ENCODE measurements at regions not wholly inside any gene's neighbourhood (a gene's known extent, or its start where the extent isn't known, plus 50 kb on each side); places are given as distances from the start of the nearest gene placed in this dataset.

DNA sequence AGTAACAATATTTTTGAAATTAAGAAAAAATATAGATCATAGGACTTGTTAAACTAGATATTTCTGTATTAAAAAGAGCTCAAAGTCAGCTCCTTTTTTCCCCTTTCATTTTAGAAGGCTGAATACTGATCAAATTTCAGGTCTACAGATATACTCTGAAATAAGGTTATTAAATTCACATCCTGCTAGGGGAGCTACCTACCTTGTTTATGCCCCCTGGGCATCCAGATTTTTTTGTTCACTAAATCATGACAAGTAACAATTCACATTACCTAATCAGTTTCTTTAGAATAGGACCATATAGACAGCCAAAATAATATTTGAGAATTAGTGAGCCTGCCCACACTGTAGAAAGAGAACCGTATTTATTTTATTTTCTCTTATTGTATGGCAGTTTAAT, 276.2 kb downstream of the USP25 start:
- DNase-seq: no peak
- intact Hi-C loops (cut with micrococcal nuclease): no loop called here
- ATAC-seq: no peak

DNA sequence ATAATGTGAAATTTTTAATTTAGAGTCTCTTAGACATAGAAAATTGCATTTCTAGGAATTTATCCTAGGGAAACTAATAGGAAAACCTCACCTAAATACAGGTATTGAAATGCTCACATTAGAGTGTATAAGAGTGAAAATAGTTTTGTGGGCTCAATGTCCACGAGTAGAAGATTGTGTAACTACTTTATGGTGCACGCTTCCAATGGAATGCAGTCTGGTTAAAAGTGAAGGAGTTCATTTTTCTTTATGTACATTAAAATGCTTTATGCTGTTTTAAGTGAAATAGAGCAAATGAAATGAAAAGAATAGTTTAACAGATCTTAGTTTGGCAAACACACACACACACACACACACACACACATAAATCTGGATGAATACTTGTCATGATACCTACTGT, 278.2 kb downstream of the USP25 start:
- ATAC-seq (no peak), DNase-seq (no peak)
- intact Hi-C loops (cut with micrococcal nuclease): no loop called here

DNA sequence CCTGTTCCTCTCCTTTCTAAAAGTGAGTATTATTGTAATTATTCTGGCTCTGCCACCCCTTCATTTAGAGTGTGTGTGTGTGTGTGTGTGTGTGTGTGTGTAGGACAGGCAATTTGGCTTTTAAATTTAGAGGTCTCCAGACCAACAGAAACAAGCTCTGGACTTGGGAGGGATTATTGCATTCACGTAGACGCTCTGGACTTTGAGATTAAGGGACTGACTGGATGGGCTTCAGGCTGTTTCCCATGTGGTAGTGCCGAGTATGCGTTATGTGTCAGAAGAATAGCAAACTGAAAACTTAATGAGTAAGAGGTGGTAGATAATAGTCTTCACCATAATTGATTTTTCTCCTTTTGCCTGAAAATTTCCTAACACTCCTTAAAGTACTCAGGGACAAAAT, 281.9 kb downstream of the USP25 start:
- DNase-seq (no peak), ATAC-seq (no peak)
- intact Hi-C loops (cut with micrococcal nuclease): no loop called here

DNA sequence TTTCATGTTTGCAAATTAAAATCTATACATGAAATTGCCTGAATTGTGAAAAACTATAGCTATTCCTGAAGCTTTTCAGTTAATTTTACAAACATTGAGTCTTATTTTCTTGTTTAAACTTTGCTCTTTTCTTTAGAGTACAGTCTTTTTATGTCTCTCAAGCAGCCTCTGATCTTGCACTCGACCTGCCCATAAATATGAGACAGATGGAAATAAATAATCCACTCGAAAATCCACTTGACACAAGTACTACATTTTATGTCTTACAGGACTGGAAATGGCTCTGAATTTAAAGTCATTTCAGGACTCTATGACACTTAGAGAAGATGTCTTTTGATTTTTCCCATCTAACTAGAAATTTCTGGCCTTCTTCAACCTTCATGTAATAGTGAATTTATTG, 283.8 kb downstream of the USP25 start:
- DNase-seq (no peak), ATAC-seq (no peak)
- intact Hi-C loops (cut with micrococcal nuclease): no loop called here

DNA sequence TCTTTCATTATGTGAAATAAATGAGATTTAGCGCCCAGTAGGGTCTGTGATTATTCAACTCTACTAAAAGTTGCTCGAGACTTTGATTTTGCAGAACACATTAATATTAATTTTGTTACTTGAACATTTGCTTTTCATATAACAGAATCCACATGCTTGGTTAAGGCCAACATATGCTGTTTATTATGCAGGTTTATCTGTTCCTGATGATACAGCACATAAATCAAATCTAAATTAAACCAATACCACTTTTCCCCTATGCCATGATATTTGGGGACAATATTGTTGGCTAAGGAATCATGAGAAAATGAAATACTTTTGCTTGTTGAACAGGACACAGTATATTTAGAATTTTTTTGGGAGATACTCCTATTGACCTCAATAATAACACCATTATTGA, 291.1 kb downstream of the USP25 start:
- no peak for DNase-seq
- intact Hi-C loops (cut with micrococcal nuclease): no loop called here

DNA sequence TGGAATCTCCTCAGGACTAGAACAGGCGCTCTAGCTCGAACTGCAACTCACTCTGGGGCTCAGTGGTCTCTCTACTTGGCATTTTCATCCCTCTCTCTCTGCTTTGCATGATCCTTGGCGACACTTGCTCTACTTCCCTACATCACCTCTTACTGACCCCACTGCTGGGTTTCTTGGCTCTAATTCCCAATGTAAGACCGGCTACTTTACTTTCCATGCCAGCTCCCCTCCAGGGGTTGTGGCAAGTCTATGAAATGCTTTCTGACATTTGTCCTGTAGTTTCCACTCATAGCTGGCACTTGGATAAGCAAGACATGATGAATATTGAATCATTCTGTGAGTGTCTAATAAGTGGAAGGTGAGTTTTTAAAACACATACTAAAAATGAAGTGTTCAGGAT, 292.3 kb downstream of the USP25 start:
- no peak for DNase-seq
- intact Hi-C loops (cut with micrococcal nuclease): no loop called here
- ATAC-seq: no peak

More for the DNA sequence above, 291.1 kb downstream of the USP25 start:
- ATAC-seq: no peak

DNA sequence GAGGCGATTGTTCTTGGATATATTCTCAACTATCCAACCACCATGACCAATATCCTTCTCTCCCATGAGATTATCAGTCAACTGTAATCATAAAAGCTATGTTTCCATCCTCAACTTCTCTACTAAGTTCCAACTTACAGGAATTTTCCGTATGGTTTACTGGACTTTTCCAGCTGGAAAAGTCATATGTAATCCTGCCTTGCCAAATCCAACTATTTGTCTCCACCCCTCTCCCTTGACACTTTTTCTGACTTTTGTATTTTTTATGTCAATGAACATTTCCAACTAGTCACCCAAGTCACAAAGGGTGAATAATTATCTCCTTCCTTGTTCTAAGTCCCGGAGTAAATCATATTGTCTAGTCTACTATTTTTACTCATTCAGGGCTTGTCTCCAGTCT, 293.1 kb downstream of the USP25 start:
- intact Hi-C loops (cut with micrococcal nuclease): no loop called here
- ATAC-seq: no peak
- no peak for DNase-seq

DNA sequence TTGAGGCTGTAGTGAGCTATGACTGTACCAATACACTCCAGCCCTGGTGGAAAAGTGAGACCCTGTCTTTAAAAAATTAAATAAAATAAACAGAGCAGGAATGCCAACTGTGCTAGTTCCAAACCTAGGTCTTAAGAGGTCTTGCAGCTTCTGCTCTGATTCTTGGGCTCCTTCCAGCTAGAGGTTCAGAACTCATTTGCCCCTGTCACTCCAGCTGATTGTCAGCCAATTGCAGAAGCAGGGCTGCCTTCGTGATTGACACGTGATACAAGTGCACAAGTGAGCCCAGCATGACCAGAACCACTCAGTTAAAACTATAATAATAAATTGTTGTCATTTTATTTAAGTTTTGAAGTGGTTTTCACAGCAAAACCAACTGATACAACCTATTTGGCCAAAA, 298.4 kb downstream of the USP25 start:
- DNase-seq: no peak
- intact Hi-C loops (cut with micrococcal nuclease): no loop called here
- ATAC-seq: no peak

DNA sequence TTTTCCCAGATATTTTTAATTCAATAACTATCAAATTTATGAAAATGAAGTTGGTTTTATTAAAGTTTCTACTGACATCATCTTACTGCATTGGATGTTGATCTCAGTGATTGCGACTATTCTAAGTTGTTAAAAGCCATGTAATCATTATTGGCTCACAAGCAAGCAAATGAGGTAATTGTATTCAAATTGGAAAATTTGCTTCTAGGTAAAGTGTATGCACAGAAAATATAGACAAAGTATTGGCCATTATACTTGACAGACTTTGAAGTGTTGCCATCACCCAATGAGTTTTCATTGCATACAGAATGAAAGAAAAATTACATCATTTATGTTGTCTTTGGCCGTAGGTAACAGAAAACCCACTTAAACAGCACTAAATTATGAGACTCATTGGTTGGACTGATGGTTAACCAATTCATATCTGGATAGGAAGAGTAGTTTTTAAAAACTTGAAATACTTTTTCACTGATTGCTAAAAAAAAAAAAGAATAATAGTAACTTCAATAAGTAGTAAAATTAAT, 299.2 kb downstream of the USP25 start:
- ATAC-seq (no peak), DNase-seq (no peak)
- intact Hi-C loops (cut with micrococcal nuclease): no loop called here

DNA sequence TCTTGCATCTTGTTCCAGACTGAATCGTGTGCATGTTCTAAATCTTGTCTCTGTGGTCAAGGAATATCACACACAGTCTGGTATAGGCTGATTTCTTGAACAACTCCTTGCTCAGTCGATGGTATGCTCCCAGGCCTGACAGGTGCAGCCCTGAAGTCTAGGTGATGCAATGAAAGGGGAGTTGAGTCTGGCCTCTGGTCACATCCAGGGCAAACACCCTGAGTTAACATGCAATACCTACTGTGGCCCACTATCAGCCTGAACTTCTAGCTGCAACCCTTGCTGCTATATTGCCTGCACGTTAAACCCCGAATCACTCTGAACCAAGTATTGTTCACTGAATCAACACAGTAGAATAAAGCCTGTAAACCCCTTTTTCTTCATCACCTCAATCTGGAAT, 303.4 kb downstream of the USP25 start:
- intact Hi-C loops (cut with micrococcal nuclease): no loop called here
- ATAC-seq (no peak), DNase-seq (no peak)

DNA sequence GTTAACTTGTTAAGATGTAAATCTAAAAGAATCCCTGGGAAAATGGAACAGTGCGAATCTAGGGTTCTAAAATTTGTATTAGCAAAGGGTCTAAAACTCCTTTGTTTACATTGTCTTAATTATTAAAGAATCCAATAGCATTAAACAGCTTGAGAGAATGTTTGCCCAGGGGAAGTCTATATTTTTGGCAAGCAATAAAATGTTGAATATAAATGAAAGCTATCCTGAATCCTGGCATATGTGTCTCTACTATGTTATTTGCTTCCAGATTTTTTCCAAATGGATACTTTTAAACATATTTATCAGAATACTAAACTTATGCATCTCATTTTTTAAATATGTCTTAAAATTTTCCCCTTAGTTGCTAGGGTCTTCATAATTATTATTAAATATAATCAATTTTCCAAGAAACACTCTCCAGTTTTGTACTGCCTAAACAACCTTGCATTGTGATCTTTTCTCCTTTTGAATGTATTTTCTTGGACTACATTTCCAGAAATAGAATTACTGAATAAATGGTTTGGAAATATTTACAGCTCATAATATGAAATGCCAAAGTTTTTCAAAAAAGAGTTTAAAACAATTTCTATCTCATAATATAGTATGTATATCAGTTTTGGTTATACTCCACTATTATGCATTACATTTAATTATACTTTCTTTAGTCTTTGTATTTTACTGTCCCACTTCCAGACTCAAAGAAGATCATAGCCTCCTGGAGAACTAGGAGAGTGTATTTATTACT, 304.8 kb downstream of the USP25 start:
- intact Hi-C loops (cut with micrococcal nuclease): no loop called here
- ATAC-seq (no peak), DNase-seq (no peak)

DNA sequence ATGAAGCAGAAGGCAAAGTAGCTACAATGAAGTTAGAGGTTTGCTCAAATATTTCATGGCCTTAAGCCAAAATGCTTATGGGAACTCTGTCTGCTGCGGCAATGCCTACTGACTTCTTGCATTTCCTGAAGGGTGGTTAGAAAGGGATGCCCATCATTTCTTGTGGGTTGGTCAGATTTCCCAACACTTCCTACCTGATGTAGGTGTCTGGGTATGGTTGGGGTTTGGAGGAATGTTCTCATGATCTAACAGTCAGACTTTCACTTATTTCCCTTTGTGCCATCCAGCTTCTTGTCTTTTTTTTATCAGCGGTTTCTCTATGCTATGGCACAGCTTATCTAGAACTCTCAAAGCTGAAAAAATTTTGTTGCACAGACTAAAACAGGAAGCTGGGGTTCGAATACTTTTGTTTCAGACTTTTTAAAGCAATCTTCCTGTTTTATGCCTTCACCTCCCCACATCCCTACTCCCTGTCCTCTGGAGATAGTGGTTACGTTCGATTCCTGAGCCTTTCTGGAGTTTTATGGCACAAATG, 307.7 kb downstream of the USP25 start:
- intact Hi-C loops (cut with micrococcal nuclease): no loop called here
- ATAC-seq: no peak
- DNase-seq: no peak

DNA sequence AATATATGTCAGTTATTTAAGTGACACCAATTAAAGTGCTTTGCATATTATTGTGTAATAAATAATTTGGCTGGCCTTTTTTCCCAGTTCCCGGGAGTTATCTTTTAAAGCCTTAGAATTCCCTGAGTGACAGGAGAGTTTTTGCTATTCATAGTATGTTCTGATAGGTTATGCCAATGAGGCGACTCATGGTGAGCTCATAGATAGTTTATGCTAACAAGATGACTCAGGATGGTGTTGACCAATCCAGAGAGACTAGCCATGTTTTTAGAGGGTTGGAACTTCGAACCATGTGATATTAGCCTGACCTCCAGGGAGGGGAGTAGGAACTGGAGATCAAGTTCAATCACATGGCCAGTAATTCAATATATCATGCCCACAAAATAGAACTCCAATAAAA, 310.8 kb downstream of the USP25 start:
- intact Hi-C loops (cut with micrococcal nuclease): no loop called here
- ATAC-seq (no peak), DNase-seq (no peak)

DNA sequence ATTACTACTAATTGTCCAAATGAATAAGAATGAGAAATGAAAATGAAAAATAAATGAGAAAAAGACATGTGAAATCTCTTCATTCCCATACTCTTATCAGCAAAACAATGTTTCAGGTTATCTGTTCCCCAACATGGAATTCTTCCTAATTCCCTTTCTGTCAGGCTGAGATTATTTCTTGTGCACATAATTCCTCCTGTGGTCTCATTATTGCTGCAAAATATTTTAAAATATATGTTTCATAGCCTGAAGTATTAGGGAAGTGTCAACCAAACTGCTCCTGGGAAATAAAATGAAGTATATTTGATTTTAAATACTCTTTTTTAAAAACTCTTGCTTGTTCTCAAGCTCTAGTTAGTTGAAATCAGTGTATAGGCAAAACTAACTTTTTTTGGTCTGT, 314.9 kb downstream of the USP25 start:
- intact Hi-C loops (cut with micrococcal nuclease): no loop called here
- ATAC-seq (no peak), DNase-seq (no peak)

DNA sequence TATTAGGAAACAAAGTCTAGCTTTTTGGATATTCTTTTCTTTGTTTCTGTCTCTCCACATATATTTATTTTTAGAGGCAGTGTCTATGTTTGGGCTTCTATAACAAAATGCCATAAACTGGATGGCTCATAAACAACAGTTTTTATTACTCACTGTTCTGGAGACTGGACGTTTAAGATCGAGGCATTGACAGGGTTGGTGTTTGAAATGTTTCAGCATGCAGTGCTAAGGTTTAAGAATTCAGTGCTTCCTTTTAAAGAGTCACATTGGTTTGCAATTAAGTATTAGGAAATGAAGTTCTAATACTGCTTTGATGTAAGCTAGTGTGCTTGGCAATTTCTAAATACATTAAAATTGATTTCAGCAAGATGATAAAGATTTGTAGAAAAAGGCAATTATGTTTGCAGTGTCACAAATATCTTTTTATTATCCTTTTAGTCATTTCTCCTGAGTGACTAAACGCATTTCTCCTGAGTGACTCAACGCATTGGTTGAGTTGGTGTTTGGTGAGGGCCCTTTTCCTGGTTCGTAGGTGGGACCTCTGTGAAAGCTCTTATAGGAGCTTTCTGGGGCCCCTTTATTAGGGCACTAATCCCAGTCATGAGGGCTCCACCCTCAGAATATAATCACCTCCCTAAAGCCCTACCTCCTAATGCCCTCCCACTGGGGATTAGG, 317.0 kb downstream of the USP25 start:
- DNase-seq (no peak), ATAC-seq (no peak)
- intact Hi-C loops (cut with micrococcal nuclease): no loop called here

DNA sequence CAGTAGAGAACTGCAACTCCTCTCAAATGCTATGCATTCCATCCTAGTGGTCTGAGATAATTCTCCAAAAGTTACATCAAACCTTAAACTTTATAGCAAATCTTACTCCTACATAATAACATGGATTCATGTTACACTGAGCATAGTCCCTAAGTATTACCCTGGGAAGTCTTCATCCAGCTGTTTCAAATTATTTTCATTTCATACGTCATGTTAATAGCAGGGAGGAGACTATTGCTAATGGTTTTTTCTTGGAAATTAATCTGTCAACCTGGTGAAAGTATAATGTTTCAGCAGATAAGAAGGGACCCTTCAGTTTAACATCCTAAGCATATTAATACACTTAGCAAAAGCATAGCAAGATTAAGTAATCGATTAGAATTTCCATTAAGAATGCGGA, 318.1 kb downstream of the USP25 start:
- no peak for DNase-seq
- no peak for ATAC-seq
- intact Hi-C loops (cut with micrococcal nuclease): no loop called here

DNA sequence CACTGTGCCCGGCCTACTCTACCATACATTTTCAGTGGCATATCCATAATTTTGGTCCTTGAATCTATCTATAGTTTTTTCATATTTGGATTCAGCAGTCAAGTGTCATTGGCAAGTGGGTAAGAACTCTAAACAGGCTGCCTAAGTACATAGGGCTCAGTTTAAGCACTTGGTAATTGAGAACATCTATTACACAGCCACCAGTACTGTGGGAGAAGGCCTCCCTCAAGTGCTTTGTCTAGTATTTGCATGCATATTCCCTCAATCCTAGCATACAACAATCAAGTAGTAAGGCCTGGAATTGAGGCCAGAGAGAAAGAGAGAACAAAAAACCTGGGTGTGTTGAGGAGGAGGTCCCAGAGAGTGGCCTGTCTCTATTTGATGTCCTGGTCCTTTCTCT, 325.2 kb downstream of the USP25 start:
- no peak for ATAC-seq
- intact Hi-C loops (cut with micrococcal nuclease): no loop called here
- DNase-seq: no peak

DNA sequence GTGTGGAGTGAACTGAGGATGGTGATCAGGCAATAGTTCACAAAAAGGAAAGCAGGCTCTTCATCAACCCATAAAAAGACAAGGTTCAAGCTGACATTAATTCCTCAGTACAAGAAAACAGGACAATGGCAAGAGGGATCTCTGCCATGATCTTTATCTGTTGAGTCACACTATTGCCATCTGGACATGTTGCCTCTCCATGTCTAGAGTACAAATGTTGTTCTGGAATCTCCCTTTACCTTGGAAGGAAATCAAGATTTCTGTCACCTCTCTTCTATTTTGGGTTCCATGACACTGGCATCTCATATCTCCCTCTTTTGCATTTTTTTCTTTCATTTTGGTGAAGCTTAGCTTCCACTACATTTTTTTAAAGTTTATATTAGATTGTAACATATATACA, 329.1 kb downstream of the USP25 start:
- DNase-seq (no peak), ATAC-seq (no peak)
- intact Hi-C loops (cut with micrococcal nuclease): no loop called here

DNA sequence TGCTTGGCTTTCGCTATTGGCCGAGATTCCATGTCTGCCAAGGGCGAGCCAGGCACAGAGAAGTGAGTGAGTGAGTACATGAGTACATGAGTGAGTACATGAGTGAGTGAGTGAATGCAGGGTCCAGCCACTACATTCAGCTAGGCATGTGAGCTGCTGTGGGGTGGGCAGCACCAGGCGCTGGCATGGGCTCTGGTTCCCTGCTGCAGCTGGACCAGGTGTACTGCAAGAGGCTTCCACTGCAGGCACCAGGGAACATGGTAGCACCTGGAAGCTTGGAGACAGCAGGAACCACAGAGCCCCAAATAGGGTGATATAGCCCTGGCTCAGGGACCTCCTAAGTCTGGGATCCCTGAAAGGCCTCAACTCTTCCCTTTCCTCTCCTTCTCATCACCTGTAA, 330.2 kb downstream of the USP25 start:
- intact Hi-C loops (cut with micrococcal nuclease): no loop called here
- DNase-seq: no peak
- no peak for ATAC-seq

DNA sequence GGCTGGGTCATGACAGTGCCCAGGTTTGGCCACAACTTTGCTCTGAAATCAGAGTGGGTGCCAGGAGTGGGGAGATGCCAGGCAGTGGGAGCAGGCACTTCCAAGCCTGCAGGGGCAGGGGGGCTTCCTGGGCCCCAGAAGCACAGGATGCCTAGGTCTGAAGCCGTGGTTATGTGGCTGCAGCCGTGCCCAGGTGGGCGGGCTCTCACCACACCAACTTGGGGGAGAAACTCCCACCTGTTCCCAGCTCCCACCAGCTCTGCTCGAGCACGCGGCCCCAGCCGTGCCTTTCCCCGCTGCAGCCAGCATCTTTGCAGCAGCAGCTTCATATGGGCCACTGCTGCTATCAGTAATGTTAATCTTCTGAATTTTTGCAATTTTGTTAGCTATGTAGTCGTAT, 331.4 kb downstream of the USP25 start:
- DNase-seq: peak; percentile 9
- intact Hi-C loops (cut with micrococcal nuclease): no loop called here
- ATAC-seq: no peak

All from left ventricle myocardium superior (tissue), 1 donor.